A549 (cell line): ENCODE measurements at regions not wholly inside any gene's neighbourhood (a gene's known extent, or its start where the extent isn't known, plus 50 kb on each side); places are given as distances from the start of the nearest gene placed in this dataset.

Experiments
- ATAC-seq, 2 experiments: fragments of 200-7000 bp in 1 of 2; fragments of >200 bp in 1 of 2; cut with Nextera tagmentation in 1 of 2; cut with Tn5 transposase in 1 of 2; 3 replicates each; pipeline versions ENCODE4 v1.8.0 to v1.9.1; 2018 to 2020; ENCODE audit warnings: mild to moderate bottlenecking in 1 of 2, moderate library complexity in 1 of 2
- CTCF ChIA-PET: fragments of 300-600 bp; sonication (Branson Sonifier 250); formaldehyde crosslinking; extraction: SDS; loops from one replicate; lab custom pipeline; 2021; ENCODE audit warnings: antibody characterized with exemption, inconsistent platforms; lab: Yijun Ruan, JAX
- POLR2A ChIA-PET: fragments of 350-600 bp; formaldehyde crosslinking; extraction: SDS; loops from one replicate; lab custom pipeline; 2021; ENCODE audit warnings: antibody characterized with exemption, inconsistent platforms; lab: Yijun Ruan, JAX
- DNase-seq, 2 experiments: peaks; one replicate each; pipeline versions ENCODE4 v3.0.0 to v3.0.0-alpha.2; 2011 to 2016; ENCODE audit warnings: low read depth in 1 of 2, low spot score in 1 of 2
- FAIRE-seq: peaks from 2 replicates; lab custom pipeline; 2011; peaks lifted over from hg19 to GRCh38; lab: Jason Lieb, UNC
- H3K27ac ChIP-seq, 2 experiments: fragments of >200 bp; sonication (Bioruptor Twin); formaldehyde crosslinking; 3 replicates each; pipeline ENCODE4 v1.5.1; 2016 to 2017
- H3K4me1 ChIP-seq: fragments of >200 bp; sonication (Bioruptor Twin); formaldehyde crosslinking; 3 replicates; pipeline ENCODE4 v1.6.1; 2016
- H3K4me2 ChIP-seq: fragments of >200 bp; sonication (Bioruptor Twin); formaldehyde crosslinking; 3 replicates; pipeline ENCODE4 v1.6.1; 2016
- H3K4me3 ChIP-seq: fragments of >200 bp; sonication (Bioruptor Twin); formaldehyde crosslinking; 3 replicates; pipeline ENCODE4 v1.5.1; 2016
- H3K9me3 ChIP-seq: fragments of >200 bp; sonication (Bioruptor Twin); formaldehyde crosslinking; 3 replicates; pipeline ENCODE4 v1.6.1; 2016
- CBX8 ChIP-seq: fragments of 200-600 bp; sonication (generic); IDR thresholded peaks from 2 replicates; pipeline ENCODE4 v1.6.1; 2016
- EHF ChIP-seq: fragments of 250-450 bp; sonication (Bioruptor Pico); IDR thresholded peaks from 2 replicates; pipeline ENCODE4 v1.5.0; 2020; ENCODE audit warnings: mild to moderate bottlenecking
- FOSB ChIP-seq: fragments of 250-450 bp; sonication (Bioruptor Pico); IDR thresholded peaks from 2 replicates; pipeline ENCODE4 v1.5.0; 2020; ENCODE audit warnings: mild to moderate bottlenecking, moderate library complexity
- FOSL2 ChIP-seq, 2 experiments: fragments of 450-650 bp in 1 of 2; fragments of >200 bp in 1 of 2; sonication (Bioruptor Twin) in 1 of 2; formaldehyde crosslinking; IDR thresholded peaks; 2 replicates each; pipeline versions ENCODE4 v1.5.0 to v1.6.1; 2016 to 2020; ENCODE audit warnings: mild to moderate bottlenecking in 1 of 2, moderate library complexity in 1 of 2
- FOXS1 ChIP-seq: fragments of 250-450 bp; sonication (Bioruptor Pico); IDR thresholded peaks from 2 replicates; pipeline ENCODE4 v1.5.0; 2020; ENCODE audit warnings: mild to moderate bottlenecking, moderate library complexity
- HOXA7 ChIP-seq: fragments of 250-450 bp; sonication (Bioruptor Pico); IDR thresholded peaks from 2 replicates; pipeline ENCODE4 v1.5.0; 2020; ENCODE audit warnings: mild to moderate bottlenecking, moderate library complexity
- JUNB ChIP-seq: fragments of >200 bp; sonication (Bioruptor Twin); formaldehyde crosslinking; IDR thresholded peaks from 2 replicates; pipeline ENCODE4 v1.6.1; 2016
- KDM5A ChIP-seq: fragments of 200-600 bp; sonication (generic); IDR thresholded peaks from 2 replicates; pipeline ENCODE4 v1.6.1; 2016; ENCODE audit warnings: antibody characterized with exemption, mild to moderate bottlenecking
- NFE2L2 ChIP-seq: fragments of 150-350 bp; conservative IDR thresholded peaks from 2 replicates; pipeline ENCODE4 v1.6.1; 2014; ENCODE audit warnings: low read length
- NR3C1 ChIP-seq: fragments of >200 bp; sonication (Bioruptor Twin); formaldehyde crosslinking; IDR thresholded peaks from 3 replicates; pipeline ENCODE4 v1.6.1; 2017
- POLR2AphosphoS2 ChIP-seq: conservative IDR thresholded peaks from 2 replicates; pipeline ENCODE4 v1.6.1; 2012; ENCODE audit warnings: low read length, improper control_type of control experiment, inconsistent platforms
- RARB ChIP-seq: fragments of 250-450 bp; sonication (Bioruptor Pico); IDR thresholded peaks from 2 replicates; pipeline ENCODE4 v1.8.0; 2021; ENCODE audit warnings: mild to moderate bottlenecking, moderate library complexity
- REST ChIP-seq: fragments of 200-600 bp; sonication (generic); IDR thresholded peaks from 2 replicates; pipeline ENCODE4 v1.6.1; 2016; ENCODE audit warnings: antibody characterized with exemption, mild to moderate bottlenecking, moderate library complexity
- SMC3 ChIP-seq: fragments of >200 bp; sonication (Bioruptor Twin); formaldehyde crosslinking; IDR thresholded peaks from 3 replicates; pipeline ENCODE4 v1.6.1; 2018; ENCODE audit warnings: inconsistent platforms
- SREBF2 ChIP-seq: fragments of 450-650 bp; IDR thresholded peaks from 2 replicates; pipeline ENCODE4 v1.6.1; 2014; ENCODE audit warnings: mild to moderate bottlenecking, moderate library complexity
- ZSCAN20 ChIP-seq: fragments of 250-450 bp; sonication (Bioruptor Pico); IDR thresholded peaks from 2 replicates; pipeline ENCODE4 v1.8.0; 2022; ENCODE audit warnings: mild to moderate bottlenecking, moderate library complexity
- WGBS: methylation state at CpG from one replicate; pipeline ENCODE4 v1.1.6; 2017; ENCODE audit errors: missing lambda C conversion rate; 5-methylcytosine and 5-hydroxymethylcytosine counted together
- TF ChIP-seq, protein P1 (sequence below): fragments of >200 bp; sonication (Bioruptor Twin); formaldehyde crosslinking; IDR thresholded peaks from 3 replicates; pipeline ENCODE4 v1.6.1; 2016

DNA sequence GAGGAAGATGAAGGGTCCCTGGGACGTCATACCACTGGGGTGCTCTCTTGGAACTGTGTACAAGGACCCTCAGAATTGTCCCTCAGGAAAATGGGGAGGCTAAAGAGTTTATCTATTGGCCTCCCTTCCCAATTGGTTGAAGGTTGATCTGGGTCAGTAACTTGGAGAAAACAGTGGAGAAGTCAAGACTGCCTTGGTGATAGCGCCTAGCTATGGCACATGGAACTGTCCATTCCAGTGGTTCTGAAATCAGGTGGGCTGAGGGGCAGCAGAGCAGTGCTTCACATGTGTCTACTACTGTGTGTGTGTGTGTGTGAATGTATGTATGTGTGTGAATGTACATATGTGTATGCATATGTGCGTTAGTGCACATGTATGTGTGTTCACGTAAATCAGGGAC is 316.1 kb downstream of the AACS start:
- H3K27ac ChIP-seq, result no peak overlapping the region
- ChIA-PET CTCF (interaction anchor here (1.4 kb wide), 1 partner anchor 50 kb away, joined by 3 read pairs; no protein-coding TSS in a partner anchor), POLR2A (no interaction called here)
- H3K4me1 ChIP-seq, result no peaks in the 10 kb centered on the region
- H3K4me2 ChIP-seq, result no peak overlapping the region
- FAIRE-seq (no peak), ATAC-seq (no peak), DNase-seq (no peak)
- TF ChIP-seq FOSL2 (IDR thresholded peaks at IDR 0.05), result no peak
- no peak for TF ChIP-seq FOSL2 (CRISPR knock-in tag; IDR thresholded peaks at IDR 0.05)
- no peak for TF ChIP-seq RARB (CRISPR knock-in tag)
- peak; percentile 56; the same call in 1 of the 2 replicates for TF ChIP-seq REST
- no peaks in the 10 kb centered on the region for H3K9me3 ChIP-seq
- 0% methylated on average over 4 of the region's 4 CpGs for WGBS
- H3K4me3 ChIP-seq, result no peak overlapping the region

DNA sequence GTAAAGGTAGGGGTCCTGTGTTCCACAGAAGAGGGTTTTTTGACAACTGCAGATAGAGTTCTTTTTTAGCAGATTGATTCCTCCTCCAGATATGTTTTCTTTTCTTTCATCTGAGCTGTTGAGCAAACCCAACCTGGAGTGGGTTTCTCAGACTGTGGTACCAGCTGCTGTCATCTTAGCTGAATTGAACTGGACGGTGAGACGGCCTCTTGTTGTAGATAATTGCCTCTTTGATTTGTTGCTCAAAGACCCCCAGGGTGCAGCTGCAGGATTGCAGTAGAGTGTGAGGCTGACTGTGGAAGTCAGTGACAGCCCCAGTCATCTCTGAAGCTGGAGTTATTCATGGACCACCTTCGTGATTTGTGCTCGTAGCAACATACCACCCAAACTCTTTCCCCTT is 317.7 kb downstream of the AACS start:
- no peak overlapping the region for H3K4me2 ChIP-seq
- POLR2A ChIA-PET, result no interaction called here
- H3K9me3 ChIP-seq, result no peaks in the 10 kb centered on the region
- TF ChIP-seq FOSL2 (IDR thresholded peaks at IDR 0.05), result no peak
- no peak for TF ChIP-seq FOSL2 (CRISPR knock-in tag; IDR thresholded peaks at IDR 0.05)
- TF ChIP-seq FOSB (CRISPR knock-in tag), result no peak
- TF ChIP-seq, protein P1, sequence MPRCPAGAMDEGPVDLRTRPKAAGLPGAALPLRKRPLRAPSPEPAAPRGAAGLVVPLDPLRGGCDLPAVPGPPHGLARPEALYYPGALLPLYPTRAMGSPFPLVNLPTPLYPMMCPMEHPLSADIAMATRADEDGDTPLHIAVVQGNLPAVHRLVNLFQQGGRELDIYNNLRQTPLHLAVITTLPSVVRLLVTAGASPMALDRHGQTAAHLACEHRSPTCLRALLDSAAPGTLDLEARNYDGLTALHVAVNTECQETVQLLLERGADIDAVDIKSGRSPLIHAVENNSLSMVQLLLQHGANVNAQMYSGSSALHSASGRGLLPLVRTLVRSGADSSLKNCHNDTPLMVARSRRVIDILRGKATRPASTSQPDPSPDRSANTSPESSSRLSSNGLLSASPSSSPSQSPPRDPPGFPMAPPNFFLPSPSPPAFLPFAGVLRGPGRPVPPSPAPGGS, result no peak
- TF ChIP-seq, all 56 proteins: peak for 0
- H3K4me1 ChIP-seq, result no peaks in the 10 kb centered on the region
- DNase-seq (no peak), ATAC-seq (no peak), FAIRE-seq (no peak)
- H3K27ac ChIP-seq, result no peak overlapping the region
- WGBS, result 2% methylated on average over 4 of the region's 4 CpGs
- CTCF ChIA-PET, result no interaction called here
- no peak overlapping the region for H3K4me3 ChIP-seq

GRCh38 chr12:125386652-125387051 is 321.4 kb downstream of the AACS start:
- 0% methylated on average over 1 of the region's 1 CpG for WGBS
- Histone ChIP-seq H3K4me2 (no peak overlapping the region), H3K4me1 (no peaks in the 10 kb centered on the region), H3K4me3 (no peak overlapping the region), H3K27ac (no peak overlapping the region), H3K9me3 (no peaks in the 10 kb centered on the region)
- TF ChIP-seq SMC3 (no peak), CBX8 (no peak), HOXA7 (CRISPR knock-in tag) (no peak), POLR2AphosphoS2 (no peak), FOXS1 (CRISPR knock-in tag) (no peak), KDM5A (no peak), EHF (CRISPR knock-in tag) (no peak), NFE2L2 (no peak), NR3C1 (no peak), ZSCAN20 (CRISPR knock-in tag) (no peak)
- FAIRE-seq (no peak), DNase-seq (no peak), ATAC-seq (no peak)
- ChIA-PET POLR2A (no interaction called here), CTCF (no interaction called here)

GRCh38 chr12:125387206-125387605 is 322.0 kb downstream of the AACS start:
- DNase-seq (no peak), FAIRE-seq (no peak), ATAC-seq (no peak)
- ChIA-PET CTCF (no interaction called here), POLR2A (no interaction called here)
- no peaks in the 10 kb centered on the region for H3K9me3 ChIP-seq
- no peak for TF ChIP-seq FOXS1 (CRISPR knock-in tag)
- no peak for TF ChIP-seq FOSL2 (IDR thresholded peaks at IDR 0.05)
- TF ChIP-seq FOSL2 (CRISPR knock-in tag; IDR thresholded peaks at IDR 0.05), result no peak
- TF ChIP-seq HOXA7 (CRISPR knock-in tag), result no peak
- TF ChIP-seq SMC3, result no peak
- no peak for TF ChIP-seq JUNB
- no peak for TF ChIP-seq SREBF2
- no peak overlapping the region for H3K4me3 ChIP-seq
- no peak overlapping the region for H3K27ac ChIP-seq
- no peak overlapping the region for H3K4me2 ChIP-seq
- H3K4me1 ChIP-seq, result no peaks in the 10 kb centered on the region
